ENCODE measurements at regions not wholly inside any gene's neighbourhood (a gene's known extent, or its start where the extent isn't known, plus 50 kb on each side); places are given as distances from the start of the nearest gene placed in this dataset.

- 38% methylated on average over 8 of the region's 8 CpGs for WGBS (ENCODE audit: missing lambda C conversion rate)
- FAIRE-seq (no peak), DNase-seq (ENCODE audit: low read depth in 1 of 2, low spot score in 1 of 2) (no peak), ATAC-seq (no peak)
- Histone ChIP-seq H3K4me2 (no peak overlapping the region), H3K9me3 (no peaks in the 10 kb centered on the region), H3K4me3 (no peak overlapping the region), H3K27ac (no peak overlapping the region), H3K4me1 (no peaks in the 10 kb centered on the region)
- POLR2A ChIA-PET, result no interaction called here
- CTCF ChIA-PET, result interaction anchor here (0.8 kb wide), 1 partner anchor 185 kb away, joined by 3 read pairs; no protein-coding TSS in a partner anchor
- TF ChIP-seq EHMT2 (IDR thresholded peaks at IDR 0.05; ENCODE audit: low read depth) (no peak), HEYL (CRISPR knock-in tag; IDR thresholded peaks at IDR 0.05) (no peak), FOXS1 (CRISPR knock-in tag; IDR thresholded peaks at IDR 0.05) (no peak), RFX5 (IDR thresholded peaks at IDR 0.05) (no peak), POLR2AphosphoS2 (conservative IDR thresholded peaks at IDR 0.05; ENCODE audit: low read length) (no peak), KDM5A (IDR thresholded peaks at IDR 0.05) (no peak), GATA3 (IDR thresholded peaks at IDR 0.05; ENCODE audit: borderline replicate concordance) (no peak), TP53 (CRISPR knock-in tag; IDR thresholded peaks at IDR 0.05) (no peak), NR3C1 (IDR thresholded peaks at IDR 0.05) (no peak), REST (IDR thresholded peaks at IDR 0.05) (no peak), JUN (IDR thresholded peaks at IDR 0.05) (no peak)
- TF ChIP-seq, protein P1, sequence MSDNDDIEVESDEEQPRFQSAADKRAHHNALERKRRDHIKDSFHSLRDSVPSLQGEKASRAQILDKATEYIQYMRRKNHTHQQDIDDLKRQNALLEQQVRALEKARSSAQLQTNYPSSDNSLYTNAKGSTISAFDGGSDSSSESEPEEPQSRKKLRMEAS (IDR thresholded peaks at IDR 0.05), result no peak
These were observed 203.9 kb upstream of the BLID start for GRCh38 chr11:122319691-122320620.

- Histone ChIP-seq H3K4me1 (no peaks in the 10 kb centered on the region), H3K9me3 (no peaks in the 10 kb centered on the region), H3K4me2 (no peak overlapping the region), H3K4me3 (no peak overlapping the region), H3K27ac (no peak overlapping the region)
- POLR2A ChIA-PET, result no interaction called here
- TF ChIP-seq CHD4 (IDR thresholded peaks at IDR 0.05; ENCODE audit: borderline replicate concordance) (no peak), TP53 (CRISPR knock-in tag; IDR thresholded peaks at IDR 0.05) (no peak), FOXS1 (CRISPR knock-in tag; IDR thresholded peaks at IDR 0.05) (no peak), BCL3 (IDR thresholded peaks at IDR 0.05) (no peak), FOSB (CRISPR knock-in tag; IDR thresholded peaks at IDR 0.05) (no peak), RFX5 (IDR thresholded peaks at IDR 0.05) (no peak), SREBF2 (IDR thresholded peaks at IDR 0.05) (no peak), HOXB13 (CRISPR knock-in tag; IDR thresholded peaks at IDR 0.05; ENCODE audit: low read depth) (no peak), EHMT2 (IDR thresholded peaks at IDR 0.05; ENCODE audit: low read depth) (no peak), EP300 (IDR thresholded peaks at IDR 0.05) (no peak), CBX2 (IDR thresholded peaks at IDR 0.05; ENCODE audit: borderline replicate concordance, low read depth) (no peak)
- TF ChIP-seq, protein P2, sequence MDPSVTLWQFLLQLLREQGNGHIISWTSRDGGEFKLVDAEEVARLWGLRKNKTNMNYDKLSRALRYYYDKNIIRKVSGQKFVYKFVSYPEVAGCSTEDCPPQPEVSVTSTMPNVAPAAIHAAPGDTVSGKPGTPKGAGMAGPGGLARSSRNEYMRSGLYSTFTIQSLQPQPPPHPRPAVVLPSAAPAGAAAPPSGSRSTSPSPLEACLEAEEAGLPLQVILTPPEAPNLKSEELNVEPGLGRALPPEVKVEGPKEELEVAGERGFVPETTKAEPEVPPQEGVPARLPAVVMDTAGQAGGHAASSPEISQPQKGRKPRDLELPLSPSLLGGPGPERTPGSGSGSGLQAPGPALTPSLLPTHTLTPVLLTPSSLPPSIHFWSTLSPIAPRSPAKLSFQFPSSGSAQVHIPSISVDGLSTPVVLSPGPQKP (IDR thresholded peaks at IDR 0.05; ENCODE audit: low read depth, low read length), result no peak
- FAIRE-seq (no peak), DNase-seq (ENCODE audit: low read depth in 1 of 2, low spot score in 1 of 2) (no peak), ATAC-seq (no peak)
- CTCF ChIA-PET, result no interaction called here
- 5% methylated on average over 1 of the region's 1 CpG for WGBS (ENCODE audit: missing lambda C conversion rate)
These were observed 203.1 kb upstream of the BLID start for GRCh38 chr11:122319085-122319484.

Data from A549 (cell line).